Activated T-helper 1 cell treated with anti-CD3 and anti-CD28 coated beads, Interleukin-2, amount 50 U/mL, for 16 hours (primary cell): ENCODE measurements at regions not wholly inside any gene's neighbourhood (a gene's known extent, or its start where the extent isn't known, plus 50 kb on each side); places are given as distances from the start of the nearest gene placed in this dataset.
A peak's percentile ranks its signal among the peaks of the same experiment; 100 is the strongest.
"Not testable (repeated sequence)": the region's sequence is repeated elsewhere in the genome, so short reads cannot be mapped to it uniquely, and the experiment has no call there.

Source experiments
- DNase-seq, 2 donors: peaks; one replicate each; pipeline ENCODE4 v3.0.0-alpha.2; 2020; ENCODE audit warnings: low read depth in 1 of 2, low spot score in 1 of 2

DNA sequence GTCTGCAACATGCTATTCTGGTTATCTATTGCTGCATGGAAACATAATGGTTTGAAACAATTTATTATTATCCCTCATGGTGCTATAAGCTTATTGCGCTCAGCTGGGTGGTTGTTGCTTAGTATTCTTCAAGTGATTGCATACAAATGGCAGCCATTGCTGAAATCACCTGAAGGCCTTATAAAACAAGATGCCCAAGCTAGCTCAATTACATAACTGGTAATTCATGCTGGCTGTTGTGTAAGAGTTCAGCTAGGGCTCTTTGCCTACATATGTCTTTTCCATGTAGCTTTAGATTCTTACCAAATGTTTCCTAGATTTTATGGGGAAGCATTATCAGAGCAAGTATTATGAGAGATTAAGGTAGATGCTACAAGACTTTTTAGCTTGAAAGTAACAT is 644.0 kb upstream of the CBLB start:
- no peak for DNase-seq

DNA sequence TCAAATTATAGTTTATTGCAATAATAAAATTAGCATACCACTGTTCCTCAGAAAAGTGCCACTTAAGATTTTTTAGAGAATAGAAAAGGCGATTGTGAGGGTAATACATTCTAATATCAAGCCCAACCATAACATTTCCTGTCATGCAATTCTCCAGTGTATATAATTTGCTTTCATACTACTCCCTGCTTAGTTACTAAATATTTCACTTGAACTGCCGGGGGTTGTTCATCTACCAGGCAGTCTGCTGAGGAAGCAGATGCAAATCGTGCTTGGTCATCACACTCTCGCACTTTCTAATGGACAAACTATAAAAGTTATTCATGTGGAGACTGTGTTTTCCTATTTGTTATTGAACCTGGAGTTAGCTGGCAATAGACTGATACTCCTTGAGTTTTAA is 645.6 kb upstream of the CBLB start:
- DNase-seq = no peak

GRCh38 chr3:106518516-106518915 is 649.7 kb upstream of the CBLB start:
- DNase-seq = no peak

GRCh38 chr3:106522397-106522796 is 653.6 kb upstream of the CBLB start:
- DNase-seq = no peak

DNA sequence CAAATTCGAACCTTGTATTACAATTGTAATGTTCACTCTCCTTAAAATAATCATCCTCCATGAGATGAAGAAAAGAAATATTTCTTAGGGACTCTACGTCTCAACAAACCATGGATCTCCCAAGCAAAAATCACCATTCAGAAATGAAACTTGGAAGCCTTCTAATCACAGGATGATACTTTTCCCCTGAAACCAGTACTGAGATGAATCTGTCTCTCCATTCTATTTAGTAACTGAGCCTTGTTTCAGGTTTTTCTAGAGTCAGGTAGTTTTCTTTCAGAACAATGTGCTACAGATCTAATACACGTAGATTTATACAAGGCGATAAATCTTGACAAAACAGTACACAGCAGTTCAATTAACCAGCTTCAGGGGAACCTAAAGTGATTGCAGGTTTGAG is 660.1 kb upstream of the CBLB start:
- DNase-seq = no peak

- DNase-seq = no peak
Observed at GRCh38 chr3:106529738-106530137, 660.9 kb upstream of the CBLB start.

GRCh38 chr3:106530367-106530766 is 661.6 kb upstream of the CBLB start:
- no peak for DNase-seq

DNA sequence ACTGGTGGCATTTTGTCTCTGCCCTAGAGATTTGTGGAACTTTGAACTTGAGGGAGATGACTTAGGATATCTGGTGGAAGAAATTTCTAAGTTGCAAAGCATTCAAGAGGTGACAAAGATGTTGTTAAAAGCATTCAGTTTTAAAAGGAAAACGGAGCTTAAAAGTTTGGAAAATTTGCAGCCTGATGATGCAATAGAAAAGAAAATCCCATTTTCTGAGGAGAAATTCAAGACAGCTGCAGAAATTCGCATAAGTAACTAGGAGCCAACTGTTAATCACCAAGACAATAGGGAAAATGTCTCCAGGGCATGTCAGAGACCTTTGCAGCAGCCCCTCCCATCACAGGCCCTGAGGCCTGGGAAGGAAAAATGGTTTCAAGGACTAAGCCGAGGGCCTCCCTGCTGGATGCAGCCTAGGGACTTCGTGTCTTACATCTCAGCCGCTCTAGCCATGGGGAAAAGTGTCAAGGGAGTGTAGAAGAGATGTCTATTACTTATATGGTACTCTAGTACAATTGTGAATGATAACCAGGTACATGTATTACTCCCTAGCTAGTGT is 663.0 kb upstream of the CBLB start:
- DNase-seq = not testable (repeated sequence)

- no peak for DNase-seq
Observed at GRCh38 chr3:106533093-106533787, 664.4 kb upstream of the CBLB start.

GRCh38 chr3:106533788-106534160 is 665.0 kb upstream of the CBLB start:
- no peak for DNase-seq

DNA sequence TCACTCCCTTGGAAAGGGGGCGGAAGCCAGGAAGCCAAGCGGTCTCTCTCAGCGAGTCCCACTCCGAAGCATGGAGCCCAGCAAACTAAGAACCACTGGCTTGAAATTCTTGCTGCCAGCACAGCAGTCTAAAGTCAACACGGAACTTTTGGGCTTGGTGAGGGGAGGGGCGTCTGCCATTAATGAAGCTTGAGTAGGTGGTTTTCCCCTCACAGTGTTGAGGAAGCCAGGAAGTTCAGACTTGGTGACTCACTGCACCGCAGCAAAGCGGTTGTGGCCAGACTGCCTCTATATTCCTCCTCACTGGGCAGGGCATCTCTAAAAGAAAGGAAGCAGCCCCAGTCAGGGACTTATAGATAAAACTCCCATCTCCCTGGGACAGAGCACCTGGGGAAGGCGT is 665.4 kb upstream of the CBLB start:
- peak in 1 of 2 donors; percentile 23 for DNase-seq

DNA sequence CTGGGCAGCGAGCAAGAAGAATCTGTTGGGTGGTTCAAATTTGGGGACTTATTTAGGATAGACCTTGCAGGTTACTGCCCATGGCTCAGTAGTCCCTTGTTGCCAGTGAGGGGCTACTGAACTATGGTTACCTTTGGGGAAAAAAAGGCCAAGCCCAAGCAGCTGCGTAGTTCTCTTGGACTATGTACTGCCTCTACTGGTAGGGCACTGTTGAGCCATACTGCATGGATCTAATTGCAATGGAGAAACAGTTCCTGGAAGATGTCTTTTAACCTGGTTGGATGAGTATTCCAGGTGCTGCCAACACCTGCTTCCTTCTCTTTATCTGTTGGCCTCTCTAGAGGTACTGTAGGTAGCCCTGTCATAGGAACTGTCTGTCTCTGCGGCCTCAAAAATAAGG is 671.9 kb upstream of the CBLB start:
- no peak for DNase-seq

DNA sequence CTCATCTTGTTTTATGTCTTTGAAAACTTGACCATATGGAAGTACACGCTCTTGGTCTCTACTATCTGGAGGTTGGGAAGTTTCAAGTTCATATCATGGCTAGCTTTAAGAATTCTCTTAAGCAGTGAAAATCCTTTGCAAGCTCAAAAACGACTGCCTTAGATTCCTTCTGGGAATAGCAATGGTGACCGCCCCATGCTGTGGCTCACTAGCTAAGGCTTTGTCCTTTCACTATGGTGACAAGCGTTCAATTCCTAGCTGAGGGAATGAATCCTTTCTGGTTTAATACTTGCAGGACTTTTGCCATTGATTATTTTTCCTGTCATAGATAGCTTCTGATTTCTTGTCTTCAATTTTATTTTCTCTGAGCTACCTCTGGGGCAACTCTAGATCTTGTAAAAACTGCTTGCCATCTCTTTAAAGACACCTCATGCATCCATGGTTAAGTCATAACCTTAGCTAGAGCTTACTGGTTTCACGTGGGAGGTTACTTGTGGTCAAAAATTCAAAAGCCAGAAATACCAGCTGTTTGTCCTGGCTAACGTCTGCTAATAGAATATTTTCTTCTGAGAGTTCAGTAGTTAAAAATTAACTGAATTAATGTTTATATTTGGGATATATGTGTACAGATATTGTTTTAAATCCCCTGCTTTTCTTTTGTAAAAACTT is 673.4 kb upstream of the CBLB start:
- DNase-seq = no peak

- DNase-seq = no peak
Observed at GRCh38 chr3:106552351-106553043, 683.7 kb upstream of the CBLB start.

GRCh38 chr3:106560451-106560966 is 691.7 kb upstream of the CBLB start:
- DNase-seq = no peak

DNA sequence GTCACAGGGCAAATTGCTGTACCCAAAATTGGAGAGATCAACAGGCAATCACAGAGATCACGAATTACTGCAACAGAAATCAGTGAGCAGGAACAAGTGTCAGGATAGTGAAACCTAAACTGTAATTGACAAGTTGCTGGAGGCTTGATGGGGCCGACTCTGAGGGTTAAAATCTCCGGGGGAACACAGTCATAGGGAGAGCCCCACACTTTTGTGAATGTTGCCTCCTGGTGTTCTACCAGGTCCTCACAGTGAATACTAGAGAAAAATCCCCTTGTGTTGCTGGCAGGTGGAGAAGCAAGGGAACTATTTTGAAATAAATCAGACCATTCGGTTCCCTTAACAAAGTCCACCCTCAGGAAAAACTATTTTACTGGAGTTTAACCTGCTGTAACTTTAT is 697.5 kb upstream of the CBLB start:
- DNase-seq = no peak

DNA sequence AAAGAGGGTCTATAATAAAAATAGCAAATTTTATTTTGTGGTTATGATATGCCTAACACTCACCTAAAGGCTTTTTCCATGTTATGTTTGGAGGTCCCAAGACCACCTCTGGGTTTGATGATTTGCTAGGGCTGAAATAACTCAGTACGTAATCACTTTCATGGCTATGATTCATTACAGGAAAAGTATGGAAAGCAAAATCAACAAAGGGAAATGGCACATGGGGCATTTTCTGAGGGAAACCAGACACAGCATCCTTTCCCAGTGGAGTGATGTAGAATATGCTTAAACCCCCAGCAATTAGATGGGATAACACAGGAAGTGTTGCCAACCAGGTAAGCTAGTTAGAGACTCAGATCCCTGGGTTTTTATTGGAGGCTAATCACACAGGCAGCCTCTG is 701.6 kb upstream of the CBLB start:
- DNase-seq = no peak

- no peak for DNase-seq
Observed at GRCh38 chr3:106573605-106574004, 704.8 kb upstream of the CBLB start.

- no peak for DNase-seq
Observed at GRCh38 chr3:106575029-106575428, 706.2 kb upstream of the CBLB start.

DNA sequence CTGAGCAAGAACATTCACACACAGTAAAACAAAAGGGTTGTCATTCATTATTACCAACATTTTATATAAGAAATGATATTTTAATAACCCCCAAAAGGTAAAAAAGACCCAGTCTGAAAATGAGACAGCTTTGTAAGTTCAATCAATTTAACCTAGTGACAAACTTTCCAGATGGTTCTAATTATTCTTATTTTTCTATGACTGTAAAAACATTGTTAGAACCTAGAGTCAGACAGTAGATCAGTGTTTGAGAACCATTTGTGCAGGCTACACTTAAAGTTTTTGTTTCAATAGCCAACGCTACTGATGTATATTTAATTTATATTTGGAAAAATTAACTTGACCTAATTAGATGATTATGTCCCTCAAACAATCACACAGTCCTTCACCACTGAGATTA is 708.4 kb upstream of the CBLB start:
- DNase-seq = no peak

DNA sequence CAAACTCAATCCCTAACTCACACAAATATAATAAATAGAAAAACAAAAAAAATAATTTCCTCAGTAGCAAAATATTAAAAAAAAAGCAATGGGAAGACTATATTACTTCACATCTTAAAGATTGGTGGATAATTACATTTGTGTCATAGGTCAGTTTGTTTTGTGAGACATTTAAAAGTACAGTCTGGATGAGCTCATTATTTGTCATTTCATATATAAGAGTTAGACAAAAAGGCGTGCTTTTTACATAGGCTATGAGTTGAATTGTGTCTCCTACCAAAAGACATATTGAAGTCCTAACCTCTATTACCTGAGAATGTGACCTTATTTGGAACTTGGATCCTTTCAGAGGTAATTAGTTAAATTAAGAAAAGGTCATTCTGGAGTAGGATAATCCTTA is 710.1 kb upstream of the CBLB start:
- no peak for DNase-seq

DNA sequence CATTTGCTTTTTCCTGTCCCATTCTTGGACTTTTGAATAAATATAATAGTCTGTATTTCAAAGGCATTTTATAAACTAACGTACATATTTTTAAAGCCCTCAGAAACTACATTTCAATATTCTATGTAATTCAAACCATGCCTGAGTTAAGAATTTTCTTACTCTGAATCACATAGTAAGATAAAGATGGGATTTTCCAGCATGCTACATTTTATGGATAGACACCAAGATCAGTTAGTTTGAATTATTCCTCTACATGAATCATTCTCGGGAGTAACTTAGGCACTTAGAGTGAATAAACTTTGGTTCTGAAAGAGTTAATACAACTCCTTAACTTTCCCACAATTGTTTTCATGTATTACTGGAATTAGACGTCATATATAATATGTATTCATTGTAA is 713.3 kb upstream of the CBLB start:
- no peak for DNase-seq
